ENCODE measurements at regions not wholly inside any gene's neighbourhood (a gene's known extent, or its start where the extent isn't known, plus 50 kb on each side); places are given as distances from the start of the nearest gene placed in this dataset.
"Not testable (repeated sequence)": the region's sequence is repeated elsewhere in the genome, so short reads cannot be mapped to it uniquely, and the experiment has no call there.

DNA sequence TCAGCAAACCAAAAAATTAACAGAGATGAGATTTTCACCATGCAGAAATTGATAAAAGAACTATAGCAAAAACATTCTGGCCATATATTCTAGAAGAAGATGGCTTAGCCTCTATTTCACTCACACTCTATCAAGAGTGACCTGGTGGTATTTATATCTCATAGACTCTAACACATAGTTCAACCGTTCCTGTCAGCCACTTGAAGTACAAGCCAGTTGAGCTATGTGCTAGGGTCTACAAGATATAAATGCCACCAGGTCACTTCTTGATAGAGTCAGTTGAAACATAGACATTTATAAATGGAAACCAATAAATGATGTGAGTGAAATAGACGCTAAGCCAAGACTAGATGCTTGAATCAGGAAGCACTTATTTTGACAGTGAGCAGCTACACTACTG lies 836.7 kb upstream of the EPHA5 start:
- DNase-seq = no peak

DNA sequence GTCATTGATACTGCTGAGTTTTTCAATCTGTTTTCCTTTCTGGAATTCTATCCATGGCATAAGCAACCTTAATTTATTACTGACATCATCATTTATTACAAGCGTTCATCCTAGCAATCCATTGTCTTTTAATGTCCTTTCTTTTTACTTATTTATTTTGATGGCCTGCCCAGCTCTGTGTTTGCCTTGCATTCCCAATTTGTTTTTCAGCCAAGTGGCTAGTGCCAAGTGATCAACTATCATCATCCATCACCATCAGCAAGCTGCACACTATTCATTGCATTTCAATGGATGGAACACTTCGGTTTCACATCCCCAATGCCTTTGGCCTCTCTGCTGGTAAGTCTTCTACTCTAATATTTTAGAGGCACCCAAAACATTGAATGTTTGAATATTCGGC lies 831.7 kb upstream of the EPHA5 start:
- DNase-seq = no peak

DNA sequence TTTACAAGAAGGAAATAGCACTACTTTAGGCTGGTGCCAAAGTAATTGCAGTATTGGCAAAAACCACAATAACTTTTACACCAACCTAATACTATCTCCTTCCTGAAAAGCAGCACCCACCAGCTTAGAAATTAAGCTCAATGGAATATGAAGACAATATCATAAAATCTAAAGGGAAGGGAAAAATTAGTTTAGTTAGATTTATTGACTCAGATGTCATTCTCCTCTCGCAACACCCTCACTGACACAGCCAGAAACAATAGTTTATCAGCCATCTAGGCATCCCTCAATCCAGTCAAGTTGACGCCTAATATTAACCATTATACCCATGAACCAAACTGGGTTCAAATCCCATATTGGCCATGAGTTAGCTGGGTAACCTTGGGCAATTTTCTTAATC lies 820.4 kb upstream of the EPHA5 start:
- DNase-seq = no peak

DNA sequence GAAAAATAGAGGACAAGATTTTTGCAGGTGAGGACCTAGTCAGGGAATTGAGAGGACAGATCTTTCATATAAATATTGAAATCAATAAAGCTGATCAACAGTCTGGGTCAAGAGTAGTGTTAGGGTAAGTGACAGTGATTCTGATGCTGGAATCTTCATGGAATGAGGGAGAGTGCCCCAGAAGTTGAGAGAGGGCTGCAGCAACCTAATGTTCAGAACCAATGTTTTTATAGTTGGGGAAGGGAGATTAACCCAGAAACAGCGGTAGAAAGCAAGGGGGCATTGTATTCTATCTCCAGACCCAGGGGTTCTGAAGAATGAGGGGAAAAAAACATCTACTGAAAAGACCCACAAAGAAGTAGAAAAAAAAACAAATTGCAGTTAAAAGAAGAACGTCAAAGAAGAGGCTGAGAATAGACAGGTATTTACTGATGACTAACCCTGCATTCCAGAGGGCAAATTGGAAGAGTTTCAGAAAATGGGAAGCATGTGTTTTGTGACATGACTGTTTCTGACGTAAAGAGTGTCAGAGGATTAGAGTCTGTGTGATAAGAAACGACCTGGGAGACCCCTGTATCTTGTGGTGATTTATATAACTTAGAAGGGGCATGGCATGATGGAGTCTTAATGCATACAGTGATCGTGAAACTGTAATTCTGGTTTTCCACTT lies 819.6 kb upstream of the EPHA5 start:
- no peak for DNase-seq

DNA sequence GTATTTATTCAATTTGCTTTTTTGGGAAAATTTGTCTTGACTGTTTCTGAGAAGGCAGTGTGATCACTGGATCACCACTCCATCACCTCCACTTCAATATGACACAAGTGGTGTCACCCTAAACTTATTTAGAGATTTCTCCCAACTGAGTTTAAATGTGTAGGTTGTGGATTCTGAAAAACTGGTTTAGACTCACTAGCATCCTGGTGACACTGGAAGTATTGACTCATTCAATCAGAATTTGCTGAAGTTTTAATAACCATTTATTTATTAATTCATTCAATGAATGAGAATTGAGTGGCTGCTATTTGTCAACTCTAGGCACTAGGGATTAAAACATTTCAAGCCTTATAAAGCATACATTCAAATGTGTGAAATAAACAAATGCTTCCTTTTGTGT lies 819.1 kb upstream of the EPHA5 start:
- DNase-seq = no peak

DNA sequence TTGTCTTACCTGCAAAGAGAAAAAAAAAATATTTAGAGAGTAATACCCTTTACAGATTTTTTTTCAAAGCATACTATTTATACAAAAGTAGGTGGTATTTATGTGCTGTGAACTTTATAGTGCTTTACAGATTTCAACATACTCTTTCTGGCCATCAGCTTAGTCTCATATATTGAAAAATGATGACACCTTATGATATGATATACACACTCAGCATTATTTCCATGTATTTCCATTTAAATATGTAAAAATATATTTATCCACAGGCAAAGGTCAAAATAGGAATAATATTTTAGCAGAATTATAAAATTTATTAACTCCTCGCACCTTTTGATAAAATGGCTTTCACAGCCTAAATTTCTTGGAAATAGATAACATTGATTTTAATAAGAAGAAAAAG lies 815.8 kb upstream of the EPHA5 start:
- no peak for DNase-seq

DNA sequence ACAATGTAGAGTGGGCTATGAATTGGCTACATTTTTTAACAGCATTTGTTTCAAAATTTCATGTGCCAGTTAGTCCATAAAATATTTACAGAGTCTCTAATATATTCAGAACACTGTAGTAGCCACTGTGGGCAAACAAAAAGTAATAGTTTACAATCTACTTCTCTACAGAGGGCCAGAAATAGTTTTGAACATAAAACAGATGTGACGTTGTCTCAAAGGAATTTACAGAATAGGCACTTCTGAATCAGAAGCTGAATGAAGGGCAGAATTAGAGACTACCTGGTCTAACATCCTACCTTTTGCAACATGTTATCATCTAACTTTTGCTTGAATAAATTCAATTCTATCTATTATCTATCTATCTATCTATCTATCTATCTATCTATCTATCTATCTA lies 811.9 kb upstream of the EPHA5 start:
- no peak for DNase-seq

DNA sequence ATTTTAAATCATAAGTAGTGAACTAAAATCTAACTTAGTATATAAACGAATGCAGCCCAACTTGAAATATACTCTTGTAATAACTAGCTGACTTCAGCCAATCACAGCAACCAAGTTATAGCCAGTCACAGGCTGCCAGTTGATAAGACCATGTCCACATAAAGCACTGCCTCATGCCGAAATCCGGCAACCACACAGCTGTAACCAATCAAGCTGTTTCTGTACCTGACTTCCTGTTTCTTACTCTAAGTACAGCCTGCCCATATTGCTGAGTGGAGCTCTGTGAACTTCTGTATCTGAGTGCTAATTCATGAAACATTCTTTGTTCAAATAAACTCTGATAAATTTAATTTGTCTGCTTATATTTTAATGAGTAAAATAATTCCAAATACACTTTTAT lies 805.3 kb upstream of the EPHA5 start:
- no peak for DNase-seq

DNA sequence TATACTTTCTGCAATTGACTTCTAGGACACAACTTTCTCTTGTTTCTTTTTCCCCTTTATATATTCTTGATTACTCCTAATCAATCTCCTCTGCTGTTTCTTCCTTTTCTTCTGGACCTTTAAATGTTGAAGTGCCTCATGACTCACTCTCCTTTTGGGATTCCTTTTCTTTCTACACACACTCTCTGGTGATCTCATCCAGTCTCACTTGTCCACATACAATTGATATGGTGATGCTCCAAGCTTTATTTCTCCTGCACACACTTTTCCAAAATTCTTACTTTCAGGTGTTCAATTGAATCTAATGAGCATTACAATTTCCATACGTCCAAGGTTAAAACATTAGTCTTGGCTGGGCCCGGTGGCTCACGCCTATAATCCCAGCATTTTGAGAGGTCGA lies 794.8 kb upstream of the EPHA5 start:
- no peak for DNase-seq

DNA sequence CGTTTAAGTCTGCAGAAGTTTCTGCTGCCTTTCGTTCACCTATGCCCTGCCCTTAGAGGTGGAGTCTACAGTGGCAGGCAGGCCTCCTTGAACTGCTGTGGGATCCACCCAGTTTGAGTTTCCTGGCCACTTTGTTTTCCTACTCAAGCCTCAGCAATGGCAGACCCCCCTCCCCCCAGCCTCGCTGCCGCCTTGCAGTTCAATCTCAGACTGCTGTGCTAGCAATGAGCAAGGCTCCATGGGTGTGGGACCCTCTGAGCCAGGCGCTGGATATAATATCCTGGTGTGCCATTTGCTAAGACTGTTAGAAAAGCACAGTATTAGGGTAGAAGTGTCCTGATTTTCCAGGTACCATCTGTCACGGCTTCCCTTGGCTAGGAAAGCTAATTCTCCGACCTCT lies 792.6 kb upstream of the EPHA5 start:
- not testable (repeated sequence) for DNase-seq

DNA sequence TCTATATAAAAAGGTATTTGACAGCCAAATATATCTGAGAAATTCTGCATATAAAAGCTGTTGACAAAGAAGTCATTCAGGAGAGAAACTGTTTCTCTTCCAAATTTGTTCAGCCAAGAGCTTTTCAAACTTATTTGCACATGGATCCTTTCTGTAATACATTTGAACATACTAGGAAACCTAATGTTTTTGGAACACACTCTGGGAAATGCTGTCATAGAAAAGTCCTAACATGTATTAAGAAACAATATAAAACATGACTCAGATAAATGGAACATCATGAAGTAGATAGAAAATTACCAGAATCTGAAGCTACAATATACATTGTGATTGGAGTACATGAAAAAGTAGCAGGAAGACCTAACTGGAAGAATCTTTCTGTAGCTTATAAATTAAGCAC lies 781.5 kb upstream of the EPHA5 start:
- no peak for DNase-seq

DNA sequence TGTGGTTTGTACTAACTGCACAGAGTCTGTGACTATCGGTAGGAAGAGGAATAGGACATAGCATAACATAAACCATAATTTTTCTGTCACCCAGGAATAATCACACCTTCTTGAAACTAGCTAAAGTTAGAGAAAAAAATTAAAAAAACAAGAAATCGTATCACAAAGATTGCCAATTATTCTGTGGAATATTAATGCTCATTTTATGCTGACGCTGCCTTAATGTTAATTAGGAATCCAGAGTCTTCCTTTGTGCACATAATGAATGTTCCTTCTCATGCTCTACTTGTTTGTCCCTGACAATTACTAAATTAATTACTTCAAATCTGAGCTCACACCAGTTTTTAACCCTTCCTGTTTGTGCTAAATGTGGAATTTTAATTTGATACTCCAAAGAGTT lies 772.7 kb upstream of the EPHA5 start:
- no peak for DNase-seq

DNA sequence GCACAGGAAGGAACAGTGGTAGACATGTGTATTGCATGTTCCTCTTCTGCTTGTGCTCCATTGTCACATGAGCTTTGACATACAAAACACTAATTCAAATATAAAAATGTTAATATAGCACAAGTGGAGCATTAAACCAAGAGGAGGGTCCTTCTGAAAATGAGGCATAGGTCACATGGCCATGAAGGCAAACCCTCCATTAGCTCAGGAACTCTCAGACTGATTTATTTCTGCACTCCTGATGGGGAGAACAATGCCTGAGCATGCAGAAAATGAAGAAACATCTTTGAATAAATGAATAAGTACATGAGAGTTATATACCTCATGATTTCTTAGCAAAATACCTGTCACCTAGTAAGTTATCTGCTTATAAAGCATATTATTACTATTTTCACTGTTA lies 769.2 kb upstream of the EPHA5 start:
- DNase-seq = no peak

DNA sequence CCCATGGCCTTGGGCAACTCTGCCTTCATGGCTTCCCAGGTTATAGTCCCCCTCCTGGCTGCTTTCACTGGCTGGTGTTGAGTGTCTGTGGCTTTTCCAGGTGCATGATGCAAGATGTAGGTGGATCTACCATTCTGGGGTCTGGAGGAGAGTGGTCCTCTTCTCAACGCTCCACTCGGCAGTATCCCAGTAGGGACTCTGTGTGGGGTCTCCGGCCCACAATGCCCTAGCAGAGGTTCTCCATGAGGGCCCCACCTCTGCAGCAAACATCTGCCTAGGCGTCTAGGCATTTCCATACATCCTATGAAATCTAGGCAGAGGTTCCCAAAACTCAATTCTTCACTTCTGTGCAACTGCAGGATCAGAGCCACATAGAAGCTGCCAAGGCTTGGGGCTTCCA lies 763.4 kb upstream of the EPHA5 start:
- DNase-seq = no peak

DNA sequence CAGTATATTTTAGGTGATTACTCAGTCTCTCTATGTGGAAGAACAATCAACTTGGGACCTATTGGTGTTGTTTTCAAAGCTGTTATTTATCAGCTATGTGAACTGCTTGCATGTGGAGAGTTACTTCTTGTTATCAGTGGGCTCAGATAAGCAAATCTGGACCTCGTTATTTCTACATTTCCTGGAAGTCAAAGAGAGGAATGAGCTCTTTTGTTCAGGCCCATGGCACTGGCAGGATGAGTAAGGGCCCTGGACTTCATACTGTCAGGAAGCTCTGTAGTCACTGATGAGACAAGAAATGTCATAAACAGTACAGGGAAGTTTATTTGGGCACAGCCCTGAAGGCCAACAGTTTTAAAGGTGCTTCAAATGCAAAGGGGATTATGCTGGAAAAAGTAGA lies 760.6 kb upstream of the EPHA5 start:
- no peak for DNase-seq

DNA sequence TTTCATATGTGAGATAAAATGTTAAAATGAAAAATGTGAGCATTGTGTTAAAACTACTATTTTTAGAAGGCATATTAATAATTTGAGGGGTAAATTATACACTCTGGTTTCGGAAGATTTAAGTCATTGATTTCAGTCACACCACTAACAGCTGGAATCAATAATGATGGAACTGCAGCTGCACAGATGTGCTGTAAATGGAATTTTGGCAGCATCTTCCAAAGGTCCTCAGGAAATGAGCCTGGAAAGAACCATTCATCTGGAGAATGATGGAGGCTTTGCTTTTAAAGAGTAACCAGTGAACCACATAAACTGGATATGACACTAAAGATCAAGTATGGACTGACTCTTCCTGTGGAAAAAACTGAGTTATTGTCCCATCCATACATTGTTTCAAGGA lies 759.0 kb upstream of the EPHA5 start:
- no peak for DNase-seq

DNA sequence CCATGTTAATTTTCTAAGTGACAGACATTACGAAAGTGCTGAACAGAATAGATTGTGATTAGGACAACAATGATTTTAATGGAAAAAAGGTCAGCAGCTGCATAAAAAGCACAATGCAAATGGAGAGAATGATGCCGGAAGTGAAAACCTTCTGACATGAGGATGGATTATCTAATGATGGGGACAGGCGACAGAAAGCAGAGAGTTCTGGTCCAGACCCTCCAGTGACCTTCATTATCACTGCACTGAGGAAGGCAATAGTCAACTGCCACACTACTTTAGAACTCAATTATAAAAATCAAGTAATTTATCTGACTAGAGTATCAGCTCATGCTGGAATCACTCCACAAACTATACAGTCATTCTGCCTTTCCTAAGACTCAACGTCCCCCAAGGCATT lies 746.1 kb upstream of the EPHA5 start:
- no peak for DNase-seq

DNA sequence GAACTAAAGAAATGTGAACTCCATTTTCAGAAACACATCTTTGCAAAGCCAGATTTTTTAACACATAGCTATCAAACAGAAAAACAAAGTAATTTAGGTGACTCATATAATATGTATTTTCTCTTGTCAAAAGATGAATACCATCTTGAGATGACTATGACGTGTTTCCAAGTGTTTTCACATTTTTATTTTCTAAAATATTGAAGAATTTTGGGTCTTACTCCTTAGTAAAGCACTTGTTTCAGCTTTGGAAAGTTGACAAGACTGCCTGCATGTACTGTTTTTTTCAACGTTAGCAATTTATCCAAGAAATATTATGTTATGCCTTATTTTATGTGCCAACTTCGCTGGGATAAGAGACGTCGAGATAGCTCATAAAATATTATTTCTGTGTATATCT lies 733.9 kb upstream of the EPHA5 start:
- DNase-seq = no peak

DNA sequence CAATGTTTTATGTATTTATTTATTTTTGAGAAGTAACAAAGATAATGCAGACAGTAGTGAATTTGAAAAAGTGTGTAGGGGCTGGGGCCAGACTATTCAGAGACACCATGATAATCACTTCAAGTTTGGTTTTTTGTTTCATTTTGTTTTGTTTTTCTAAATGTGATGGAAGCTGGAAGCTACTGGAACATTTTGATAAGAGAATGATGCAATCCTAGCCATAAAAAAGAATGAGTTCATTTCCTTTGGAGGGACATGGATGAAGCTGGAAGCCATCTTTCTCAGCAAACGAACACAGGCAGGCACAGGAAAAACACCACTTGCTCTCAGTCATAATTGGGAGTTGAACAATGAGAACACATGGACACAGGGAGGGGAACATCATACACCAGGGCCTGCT lies 706.6 kb upstream of the EPHA5 start:
- no peak for DNase-seq

DNA sequence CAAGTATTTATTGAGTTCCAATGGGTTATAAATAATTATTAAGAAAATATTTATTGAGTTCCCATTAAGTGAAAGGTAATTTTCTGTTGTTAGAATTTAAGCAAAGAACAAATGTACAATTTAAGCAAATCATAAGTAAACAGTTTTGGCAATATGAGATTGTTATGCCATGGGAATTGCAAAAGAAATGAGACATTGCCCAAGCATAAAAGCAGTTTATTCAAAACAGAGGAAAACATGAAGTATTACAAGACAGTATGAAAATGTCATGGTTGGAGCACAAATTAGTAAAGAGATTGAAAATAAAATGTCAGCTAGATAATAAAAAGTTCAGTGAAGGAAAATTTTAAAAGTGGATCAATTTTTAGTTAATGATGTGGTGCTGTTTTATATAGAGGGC lies 706.1 kb upstream of the EPHA5 start:
- no peak for DNase-seq

DNA sequence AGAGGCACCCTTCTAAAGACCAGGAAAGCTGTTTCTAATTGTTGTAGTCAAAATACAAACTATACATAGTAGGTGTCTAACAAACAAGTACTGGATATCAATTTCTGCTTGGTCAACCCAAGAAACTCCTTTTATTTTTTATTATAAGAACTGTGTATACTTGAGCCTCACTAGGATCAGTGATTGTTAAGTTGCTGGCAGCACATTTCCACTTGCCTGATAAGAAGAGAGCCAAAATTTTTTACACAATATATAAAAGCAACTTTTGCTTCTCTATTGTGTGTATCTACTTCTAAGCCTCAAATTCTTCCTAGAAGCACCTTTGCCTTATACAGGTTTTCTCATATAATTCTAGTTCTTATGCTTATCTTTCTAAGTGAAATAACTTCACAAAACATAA lies 703.0 kb upstream of the EPHA5 start:
- DNase-seq = no peak

DNA sequence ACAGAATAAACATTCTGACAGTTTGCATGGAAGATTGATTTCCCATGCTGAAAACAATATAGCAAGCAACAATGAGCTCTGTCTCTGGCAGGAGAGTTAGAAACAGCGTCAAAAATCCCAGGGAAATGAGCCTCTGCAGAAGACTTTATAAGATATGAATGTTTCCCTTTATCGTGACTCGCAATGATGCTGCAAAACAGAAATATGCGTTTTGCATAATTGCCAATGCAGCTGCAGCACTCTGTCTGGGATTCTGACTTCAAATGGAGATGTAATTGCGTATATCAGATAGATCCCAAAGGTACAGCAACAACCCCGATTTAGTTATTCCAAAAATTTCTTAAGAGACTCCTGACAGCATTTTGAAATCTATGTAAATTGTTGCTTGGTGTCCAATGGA lies 702.4 kb upstream of the EPHA5 start:
- no peak for DNase-seq

DNA sequence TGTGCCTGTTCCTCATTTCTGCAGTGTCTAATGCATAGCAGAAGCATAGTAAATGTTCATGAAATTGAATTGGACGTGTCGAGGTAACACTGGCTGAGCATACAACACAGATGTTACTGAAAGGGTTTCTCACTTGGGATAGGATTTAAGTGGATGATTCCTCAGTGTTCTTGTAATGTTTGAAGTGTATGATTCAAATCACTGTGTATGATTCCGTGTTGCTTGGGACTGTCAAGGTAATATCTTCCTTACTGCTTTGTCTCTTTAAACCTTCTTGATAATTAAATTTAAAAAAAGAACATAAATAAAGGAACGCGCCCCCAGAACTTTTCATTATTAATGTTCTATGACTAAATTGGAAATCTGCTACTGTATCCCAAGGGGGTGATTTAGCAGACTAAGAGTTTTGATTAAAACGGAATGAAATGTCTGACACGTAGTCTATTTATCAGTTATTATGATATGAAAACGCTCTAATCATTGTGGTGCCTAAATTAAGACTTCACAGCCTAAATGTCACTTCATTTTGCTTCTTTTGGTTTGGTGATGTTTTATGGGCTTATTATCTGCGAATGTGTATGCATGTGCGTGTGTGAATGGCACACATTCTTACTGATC lies 696.9 kb upstream of the EPHA5 start:
- no peak for DNase-seq

DNA sequence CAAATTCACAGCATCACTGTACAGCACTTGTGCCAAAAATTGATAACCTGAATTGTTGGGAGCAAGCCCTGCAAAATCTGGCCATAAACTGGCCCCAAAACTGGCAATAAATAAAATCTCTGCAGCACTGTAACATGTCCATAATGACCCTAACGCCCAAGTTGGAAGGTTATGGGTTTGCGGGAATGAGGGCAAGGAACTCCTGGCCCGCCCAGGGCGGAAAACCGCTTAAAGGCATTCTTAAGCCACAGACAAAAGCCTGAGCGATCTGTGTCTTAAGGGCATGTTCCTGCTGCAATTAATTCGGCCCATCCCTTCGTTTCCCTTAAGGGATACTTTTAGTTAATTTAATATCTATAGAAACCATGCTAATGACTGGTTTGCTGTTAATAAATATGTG lies 690.1 kb upstream of the EPHA5 start:
- DNase-seq = not testable (repeated sequence)

DNA sequence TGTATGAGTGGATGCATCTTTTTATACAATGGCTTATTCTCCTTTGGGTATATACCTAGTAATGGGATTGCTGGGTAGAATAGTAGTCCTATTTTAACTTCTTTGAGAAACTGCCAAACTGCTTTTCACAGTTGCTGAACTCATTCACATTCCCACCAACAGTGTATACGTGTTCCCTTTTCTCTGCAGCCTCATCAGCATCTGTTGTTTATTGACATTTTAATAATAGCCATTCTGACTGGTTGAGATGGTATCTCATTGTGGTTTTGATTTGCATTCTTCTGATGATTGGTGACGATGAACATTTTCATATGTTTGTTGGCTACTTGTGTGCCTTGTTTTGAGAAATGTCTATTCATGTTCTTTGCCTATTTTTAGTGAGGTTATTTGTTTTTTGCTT lies 687.0 kb upstream of the EPHA5 start:
- DNase-seq = no peak
